ENCODE measurements at regions not wholly inside any gene's neighbourhood (a gene's known extent, or its start where the extent isn't known, plus 50 kb on each side); places are given as distances from the start of the nearest gene placed in this dataset.

- Histone ChIP-seq H3K4me1 (replicated peaks) (no peaks in the 10 kb centered on the region), H3K4me3 (no peak overlapping the region), H3K9me3 (replicated peaks) (no peaks in the 10 kb centered on the region), H3K36me3 (no peaks in the 10 kb centered on the region), H3K27ac (no peak overlapping the region), H3K27me3 (replicated peaks) (0 out of 2 replicates have a peak, but pooled peaks cover 13% of the 10 kb centered on the region)
- no peak for DNase-seq (ENCODE audit: low read depth in 1 of 2, low spot score in 2 of 2)
These were observed 89.5 kb upstream of the OTX2 start for GRCh38 chr14:56899829-56900228.

- Histone ChIP-seq H3K27ac (no peak overlapping the region), H3K4me3 (no peak overlapping the region), H3K4me1 (replicated peaks) (no peaks in the 10 kb centered on the region), H3K27me3 (replicated peaks) (no peaks in the 10 kb centered on the region; the same call in 1 of the 2 replicates), H3K9me3 (replicated peaks) (no peaks in the 10 kb centered on the region), H3K36me3 (no peaks in the 10 kb centered on the region)
- no peak for DNase-seq (ENCODE audit: low read depth in 1 of 2, low spot score in 2 of 2)
These were observed 86.6 kb upstream of the OTX2 start for GRCh38 chr14:56896922-56897321.

GRCh38 chr14:56896231-56896630, 86.0 kb upstream of the OTX2 start:
- DNase-seq (ENCODE audit: low read depth in 1 of 2, low spot score in 2 of 2) = no peak
- H3K27ac ChIP-seq = no peak overlapping the region
- peaks cover 6% of the 10 kb centered on the region for H3K27me3 ChIP-seq (replicated peaks)
- no peaks in the 10 kb centered on the region for H3K36me3 ChIP-seq
- no peaks in the 10 kb centered on the region for H3K9me3 ChIP-seq (replicated peaks)
- no peak overlapping the region for H3K4me3 ChIP-seq
- H3K4me1 ChIP-seq (replicated peaks) = no peaks in the 10 kb centered on the region

- no peak overlapping the region for H3K27ac ChIP-seq
- H3K36me3 ChIP-seq = no peaks in the 10 kb centered on the region
- H3K27me3 ChIP-seq (replicated peaks) = peaks cover 13% of the 10 kb centered on the region
- no peak for DNase-seq (ENCODE audit: low read depth in 1 of 2, low spot score in 2 of 2)
- H3K4me1 ChIP-seq (replicated peaks) = no peaks in the 10 kb centered on the region
- no peaks in the 10 kb centered on the region for H3K9me3 ChIP-seq (replicated peaks)
- no peak overlapping the region for H3K4me3 ChIP-seq
These were observed 84.9 kb upstream of the OTX2 start for GRCh38 chr14:56895154-56895553.

- Histone ChIP-seq H3K27ac (no peak overlapping the region), H3K9me3 (replicated peaks) (no peaks in the 10 kb centered on the region), H3K36me3 (no peaks in the 10 kb centered on the region), H3K4me1 (replicated peaks) (no peaks in the 10 kb centered on the region), H3K4me3 (no peak overlapping the region), H3K27me3 (replicated peaks) (peaks cover 13% of the 10 kb centered on the region)
- no peak for DNase-seq (ENCODE audit: low read depth in 1 of 2, low spot score in 2 of 2)
These were observed 84.3 kb upstream of the OTX2 start for GRCh38 chr14:56894591-56894991.

- Histone ChIP-seq H3K36me3 (no peaks in the 10 kb centered on the region), H3K27me3 (replicated peaks) (peaks cover 21% of the 10 kb centered on the region), H3K4me1 (replicated peaks) (no peaks in the 10 kb centered on the region), H3K9me3 (replicated peaks) (no peaks in the 10 kb centered on the region), H3K27ac (no peak overlapping the region), H3K4me3 (no peak overlapping the region)
- no peak for DNase-seq (ENCODE audit: low read depth in 1 of 2, low spot score in 2 of 2)
These were observed 82.7 kb upstream of the OTX2 start for GRCh38 chr14:56892959-56893358.

GRCh38 chr14:56891226-56891625, 80.9 kb upstream of the OTX2 start:
- H3K36me3 ChIP-seq = no peaks in the 10 kb centered on the region
- H3K27me3 ChIP-seq (replicated peaks) = peaks cover 21% of the 10 kb centered on the region
- no peak overlapping the region for H3K4me3 ChIP-seq
- DNase-seq (ENCODE audit: low read depth in 1 of 2, low spot score in 2 of 2) = no peak
- H3K27ac ChIP-seq = no peak overlapping the region
- H3K9me3 ChIP-seq (replicated peaks) = no peaks in the 10 kb centered on the region
- no peaks in the 10 kb centered on the region for H3K4me1 ChIP-seq (replicated peaks)

GRCh38 chr14:56889705-56890104, 79.4 kb upstream of the OTX2 start:
- Histone ChIP-seq H3K4me1 (replicated peaks) (no peaks in the 10 kb centered on the region), H3K27ac (no peak overlapping the region), H3K27me3 (replicated peaks) (peaks cover 21% of the 10 kb centered on the region), H3K36me3 (no peaks in the 10 kb centered on the region), H3K4me3 (no peak overlapping the region), H3K9me3 (replicated peaks) (no peaks in the 10 kb centered on the region)
- no peak for DNase-seq (ENCODE audit: low read depth in 1 of 2, low spot score in 2 of 2)

- H3K27ac ChIP-seq = no peak overlapping the region
- no peak for DNase-seq (ENCODE audit: low read depth in 1 of 2, low spot score in 2 of 2)
- H3K9me3 ChIP-seq (replicated peaks) = no peaks in the 10 kb centered on the region
- H3K4me1 ChIP-seq (replicated peaks) = no peaks in the 10 kb centered on the region
- H3K4me3 ChIP-seq = no peak overlapping the region
- H3K36me3 ChIP-seq = no peaks in the 10 kb centered on the region
- H3K27me3 ChIP-seq (replicated peaks) = peaks cover 21% of the 10 kb centered on the region
These were observed 78.0 kb upstream of the OTX2 start for GRCh38 chr14:56888274-56888673.

GRCh38 chr14:56887216-56887615, 76.9 kb upstream of the OTX2 start:
- H3K27ac ChIP-seq = no peak overlapping the region
- DNase-seq (ENCODE audit: low read depth in 1 of 2, low spot score in 2 of 2) = no peak

GRCh38 chr14:56886471-56887062, 76.3 kb upstream of the OTX2 start:
- no peak for DNase-seq (ENCODE audit: low read depth in 1 of 2, low spot score in 2 of 2)
- Histone ChIP-seq H3K4me1 (replicated peaks) (no peaks in the 10 kb centered on the region), H3K27ac (no peak overlapping the region), H3K36me3 (no peaks in the 10 kb centered on the region), H3K9me3 (replicated peaks) (no peaks in the 10 kb centered on the region), H3K27me3 (replicated peaks) (peaks cover 18% of the 10 kb centered on the region), H3K4me3 (no peak overlapping the region)

More at GRCh38 chr14:56887216-56887615, 76.9 kb upstream of the OTX2 start:
- Histone ChIP-seq H3K9me3 (replicated peaks) (no peaks in the 10 kb centered on the region), H3K36me3 (no peaks in the 10 kb centered on the region), H3K4me1 (replicated peaks) (no peaks in the 10 kb centered on the region), H3K4me3 (no peak overlapping the region), H3K27me3 (replicated peaks) (peaks cover 21% of the 10 kb centered on the region)

GRCh38 chr14:56885825-56886224, 75.5 kb upstream of the OTX2 start:
- no peak overlapping the region for H3K4me3 ChIP-seq
- H3K36me3 ChIP-seq = no peaks in the 10 kb centered on the region
- H3K27ac ChIP-seq = no peak overlapping the region
- no peaks in the 10 kb centered on the region for H3K4me1 ChIP-seq (replicated peaks)
- peaks cover 13% of the 10 kb centered on the region for H3K27me3 ChIP-seq (replicated peaks)
- DNase-seq (ENCODE audit: low read depth in 1 of 2, low spot score in 2 of 2) = no peak
- H3K9me3 ChIP-seq (replicated peaks) = no peaks in the 10 kb centered on the region

- Histone ChIP-seq H3K4me1 (replicated peaks) (no peaks in the 10 kb centered on the region), H3K27ac (no peak overlapping the region), H3K4me3 (no peak overlapping the region), H3K9me3 (replicated peaks) (no peaks in the 10 kb centered on the region), H3K36me3 (no peaks in the 10 kb centered on the region), H3K27me3 (replicated peaks) (peaks cover 8% of the 10 kb centered on the region)
- no peak for DNase-seq (ENCODE audit: low read depth in 1 of 2, low spot score in 2 of 2)
These were observed 74.3 kb upstream of the OTX2 start for GRCh38 chr14:56884617-56885016.

- Histone ChIP-seq H3K4me3 (no peak overlapping the region), H3K36me3 (no peaks in the 10 kb centered on the region), H3K27me3 (replicated peaks) (no peaks in the 10 kb centered on the region), H3K9me3 (replicated peaks) (no peaks in the 10 kb centered on the region), H3K4me1 (replicated peaks) (no peaks in the 10 kb centered on the region), H3K27ac (no peak overlapping the region)
- no peak for DNase-seq (ENCODE audit: low read depth in 1 of 2, low spot score in 2 of 2)
These were observed 70.9 kb upstream of the OTX2 start for GRCh38 chr14:56881181-56881580.

- H3K36me3 ChIP-seq = no peaks in the 10 kb centered on the region
- no peaks in the 10 kb centered on the region for H3K27me3 ChIP-seq (replicated peaks)
- no peaks in the 10 kb centered on the region for H3K4me1 ChIP-seq (replicated peaks)
- no peak for DNase-seq (ENCODE audit: low read depth in 1 of 2, low spot score in 2 of 2)
- no peak overlapping the region for H3K4me3 ChIP-seq
- no peaks in the 10 kb centered on the region for H3K9me3 ChIP-seq (replicated peaks)
- H3K27ac ChIP-seq = no peak overlapping the region
These were observed 68.5 kb upstream of the OTX2 start for GRCh38 chr14:56878766-56879165.
